ENCODE measurements at regions not wholly inside any gene's neighbourhood (a gene's known extent, or its start where the extent isn't known, plus 50 kb on each side); places are given as distances from the start of the nearest gene placed in this dataset.

DNA sequence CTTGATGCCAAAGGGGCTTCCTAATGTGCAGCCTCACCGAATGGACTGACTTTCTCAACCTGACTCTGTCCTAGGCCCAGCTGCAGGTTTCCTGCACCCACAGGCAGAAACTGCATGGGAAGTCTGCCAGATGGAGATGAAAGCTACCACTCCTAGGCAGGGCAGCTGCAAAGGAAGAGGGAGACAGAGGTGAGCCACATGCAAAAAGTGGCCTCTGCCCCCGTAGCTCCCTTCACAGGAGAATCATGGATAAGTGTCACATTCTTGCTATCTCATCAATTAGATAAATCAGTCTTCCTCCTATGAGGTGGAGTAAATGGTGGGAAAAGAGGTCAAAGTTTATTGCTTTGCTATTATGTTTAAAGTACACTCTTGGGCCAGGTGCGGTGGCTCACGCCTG lies 191.3 kb downstream of the ALDH8A1 start:
- intact Hi-C loops (cut with DNase I; ENCODE audit: low total_unique reads), result no loop called here
- Histone ChIP-seq H3K36me3 (no peaks in the 10 kb centered on the region), H3K27ac (no peak overlapping the region), H3K9me3 (peaks cover 0 to 3% (median 0%) of the 10 kb centered on the region in 8 donors), H3K27me3 (replicated peaks in 1 of 7) (peaks cover 0 to 2% (median 0%) of the 10 kb centered on the region in 7 donors), H3K4me1 (no peaks in the 10 kb centered on the region), H3K4me3 (no peak overlapping the region)
- no peak for TF ChIP-seq POLR2A (IDR thresholded peaks at IDR 0.05)
- no peak for TF ChIP-seq POLR2AphosphoS5 (IDR thresholded peaks at IDR 0.05)
- TF ChIP-seq, protein P1, sequence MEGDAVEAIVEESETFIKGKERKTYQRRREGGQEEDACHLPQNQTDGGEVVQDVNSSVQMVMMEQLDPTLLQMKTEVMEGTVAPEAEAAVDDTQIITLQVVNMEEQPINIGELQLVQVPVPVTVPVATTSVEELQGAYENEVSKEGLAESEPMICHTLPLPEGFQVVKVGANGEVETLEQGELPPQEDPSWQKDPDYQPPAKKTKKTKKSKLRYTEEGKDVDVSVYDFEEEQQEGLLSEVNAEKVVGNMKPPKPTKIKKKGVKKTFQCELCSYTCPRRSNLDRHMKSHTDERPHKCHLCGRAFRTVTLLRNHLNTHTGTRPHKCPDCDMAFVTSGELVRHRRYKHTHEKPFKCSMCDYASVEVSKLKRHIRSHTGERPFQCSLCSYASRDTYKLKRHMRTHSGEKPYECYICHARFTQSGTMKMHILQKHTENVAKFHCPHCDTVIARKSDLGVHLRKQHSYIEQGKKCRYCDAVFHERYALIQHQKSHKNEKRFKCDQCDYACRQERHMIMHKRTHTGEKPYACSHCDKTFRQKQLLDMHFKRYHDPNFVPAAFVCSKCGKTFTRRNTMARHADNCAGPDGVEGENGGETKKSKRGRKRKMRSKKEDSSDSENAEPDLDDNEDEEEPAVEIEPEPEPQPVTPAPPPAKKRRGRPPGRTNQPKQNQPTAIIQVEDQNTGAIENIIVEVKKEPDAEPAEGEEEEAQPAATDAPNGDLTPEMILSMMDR (IDR thresholded peaks at IDR 0.05 in 8 of 11, conservative IDR thresholded peaks at IDR 0.05 in 3 of 11), result no peak
- no peak for DNase-seq
- WGBS, 5 donors, result 77 to 84% (median 81%) methylated on average over 4 of the region's 4 CpGs

DNA sequence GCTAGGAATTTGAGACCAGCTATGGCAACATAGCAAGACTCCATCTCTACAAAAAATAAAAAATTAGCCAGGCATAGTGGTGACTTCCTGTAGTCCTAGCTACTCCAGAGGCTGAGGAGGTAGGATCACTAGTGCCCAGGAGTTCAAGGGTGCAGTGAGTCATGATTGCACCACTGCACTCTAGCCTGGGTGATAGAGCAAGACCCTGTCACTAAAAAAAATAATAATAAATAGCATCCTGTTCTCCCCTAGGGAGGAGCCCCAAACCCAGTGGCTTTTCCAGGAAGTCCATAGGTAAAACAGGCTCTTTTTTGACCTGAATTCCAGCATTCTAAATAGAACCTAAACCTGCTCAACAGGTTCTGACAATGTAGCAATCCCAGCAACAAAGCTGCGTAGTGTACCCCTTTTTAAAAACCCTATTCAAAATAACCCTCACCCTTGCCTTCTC lies 192.0 kb downstream of the ALDH8A1 start:
- whole genome bisulfite sequencing, 5 donors, result 87 to 100% (median 91%) methylated on average over 1 of the region's 1 CpG
- no peaks in the 10 kb centered on the region for H3K36me3 ChIP-seq
- H3K27ac ChIP-seq, result no peak overlapping the region
- H3K4me3 ChIP-seq, result no peak overlapping the region
- no peak for DNase-seq
- H3K4me1 ChIP-seq, result no peaks in the 10 kb centered on the region
- no peaks in the 10 kb centered on the region for H3K9me3 ChIP-seq
- peaks cover 0 to 5% (median 0%) of the 10 kb centered on the region in 7 donors for H3K27me3 ChIP-seq (replicated peaks in 1 of 7)
- intact Hi-C loops (cut with DNase I; ENCODE audit: low total_unique reads), result no loop called here
- no peak for TF ChIP-seq POLR2A (IDR thresholded peaks at IDR 0.05)
- TF ChIP-seq, protein P1 (IDR thresholded peaks at IDR 0.05 in 8 of 11, conservative IDR thresholded peaks at IDR 0.05 in 3 of 11), result no peak
- TF ChIP-seq POLR2AphosphoS5 (IDR thresholded peaks at IDR 0.05), result no peak

- Histone ChIP-seq H3K9me3 (no peaks in the 10 kb centered on the region), H3K27ac (no peak overlapping the region), H3K4me3 (no peak overlapping the region), H3K27me3 (replicated peaks in 1 of 7) (peaks cover 0 to 5% (median 0%) of the 10 kb centered on the region in 7 donors), H3K4me1 (no peaks in the 10 kb centered on the region), H3K36me3 (no peaks in the 10 kb centered on the region)
- DNase-seq, result no peak
- WGBS, 5 donors, result 84 to 90% (median 84%) methylated on average over 2 of the region's 2 CpGs
- TF ChIP-seq, protein P1 (IDR thresholded peaks at IDR 0.05 in 8 of 11, conservative IDR thresholded peaks at IDR 0.05 in 3 of 11), result no peak
- TF ChIP-seq POLR2A (IDR thresholded peaks at IDR 0.05) (no peak), POLR2AphosphoS5 (IDR thresholded peaks at IDR 0.05) (no peak)
- intact Hi-C loops (cut with DNase I; ENCODE audit: low total_unique reads), result no loop called here
Measured at GRCh38 chr6:134756374-134757025, 193.4 kb downstream of the ALDH8A1 start.

GRCh38 chr6:134754013-134754690 lies 195.7 kb downstream of the ALDH8A1 start:
- no peak for DNase-seq
- no peaks in the 10 kb centered on the region for H3K4me1 ChIP-seq
- intact Hi-C loops (cut with DNase I; ENCODE audit: low total_unique reads), result no loop called here
- no peak overlapping the region for H3K4me3 ChIP-seq
- H3K9me3 ChIP-seq, result no peaks in the 10 kb centered on the region
- peaks cover 0 to 5% (median 0%) of the 10 kb centered on the region in 7 donors for H3K27me3 ChIP-seq (replicated peaks in 1 of 7)
- TF ChIP-seq, protein P1 (IDR thresholded peaks at IDR 0.05 in 8 of 11, conservative IDR thresholded peaks at IDR 0.05 in 3 of 11), result no peak
- TF ChIP-seq POLR2AphosphoS5 (IDR thresholded peaks at IDR 0.05), result no peak
- no peak for TF ChIP-seq POLR2A (IDR thresholded peaks at IDR 0.05)
- no peaks in the 10 kb centered on the region for H3K36me3 ChIP-seq
- no peak overlapping the region for H3K27ac ChIP-seq
- WGBS, 5 donors, result 70 to 84% (median 78%) methylated on average over 4 of the region's 4 CpGs

Measured in spleen (tissue), 11 donors.